ENCODE measurements at regions not wholly inside any gene's neighbourhood (a gene's known extent, or its start where the extent isn't known, plus 50 kb on each side); places are given as distances from the start of the nearest gene placed in this dataset.
"Not testable (repeated sequence)": the region's sequence is repeated elsewhere in the genome, so short reads cannot be mapped to it uniquely, and the experiment has no call there.

GRCh38 chr20:30500447-30500820, 757.0 kb upstream of the DEFB115 start:
- peak; percentile 44 for DNase-seq
- not testable (repeated sequence) for H3K27ac ChIP-seq; H3K36me3 ChIP-seq; H3K4me3 ChIP-seq (ENCODE audit: low read depth, low read length); H3K9me3 ChIP-seq (ENCODE audit: severe bottlenecking)
- TF ChIP-seq, protein P1, sequence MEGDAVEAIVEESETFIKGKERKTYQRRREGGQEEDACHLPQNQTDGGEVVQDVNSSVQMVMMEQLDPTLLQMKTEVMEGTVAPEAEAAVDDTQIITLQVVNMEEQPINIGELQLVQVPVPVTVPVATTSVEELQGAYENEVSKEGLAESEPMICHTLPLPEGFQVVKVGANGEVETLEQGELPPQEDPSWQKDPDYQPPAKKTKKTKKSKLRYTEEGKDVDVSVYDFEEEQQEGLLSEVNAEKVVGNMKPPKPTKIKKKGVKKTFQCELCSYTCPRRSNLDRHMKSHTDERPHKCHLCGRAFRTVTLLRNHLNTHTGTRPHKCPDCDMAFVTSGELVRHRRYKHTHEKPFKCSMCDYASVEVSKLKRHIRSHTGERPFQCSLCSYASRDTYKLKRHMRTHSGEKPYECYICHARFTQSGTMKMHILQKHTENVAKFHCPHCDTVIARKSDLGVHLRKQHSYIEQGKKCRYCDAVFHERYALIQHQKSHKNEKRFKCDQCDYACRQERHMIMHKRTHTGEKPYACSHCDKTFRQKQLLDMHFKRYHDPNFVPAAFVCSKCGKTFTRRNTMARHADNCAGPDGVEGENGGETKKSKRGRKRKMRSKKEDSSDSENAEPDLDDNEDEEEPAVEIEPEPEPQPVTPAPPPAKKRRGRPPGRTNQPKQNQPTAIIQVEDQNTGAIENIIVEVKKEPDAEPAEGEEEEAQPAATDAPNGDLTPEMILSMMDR (IDR thresholded peaks at IDR 0.05; ENCODE audit: low read depth, low read length): peak; percentile 37; the same call in 1 of the 2 replicates
- peaks cover 15% of the 10 kb centered on the region for H3K27me3 ChIP-seq (ENCODE audit: insufficient read depth, low read depth, severe bottlenecking)

GRCh38 chr20:30500829-30501440, 756.5 kb upstream of the DEFB115 start:
- no peak for DNase-seq
- no peak overlapping the region for H3K4me3 ChIP-seq (ENCODE audit: low read depth, low read length)

GRCh38 chr20:30502670-30503069, 754.8 kb upstream of the DEFB115 start:
- no peak for DNase-seq
- Histone ChIP-seq H3K4me3 (ENCODE audit: low read depth, low read length) (no peak overlapping the region), H3K36me3 (no peaks in the 10 kb centered on the region), H3K27ac (no peak overlapping the region), H3K27me3 (ENCODE audit: insufficient read depth, low read depth, severe bottlenecking) (peaks cover 17% of the 10 kb centered on the region), H3K9me3 (ENCODE audit: severe bottlenecking) (no peaks in the 10 kb centered on the region)
- TF ChIP-seq, protein P1 (IDR thresholded peaks at IDR 0.05; ENCODE audit: low read depth, low read length): no peak

More at GRCh38 chr20:30500829-30501440, 756.5 kb upstream of the DEFB115 start:
- Histone ChIP-seq H3K27ac (no peak overlapping the region), H3K36me3 (no peaks in the 10 kb centered on the region), H3K27me3 (ENCODE audit: insufficient read depth, low read depth, severe bottlenecking) (peaks cover 15% of the 10 kb centered on the region), H3K9me3 (ENCODE audit: severe bottlenecking) (no peaks in the 10 kb centered on the region)
- TF ChIP-seq, protein P1 (IDR thresholded peaks at IDR 0.05; ENCODE audit: low read depth, low read length): no peak

DNA sequence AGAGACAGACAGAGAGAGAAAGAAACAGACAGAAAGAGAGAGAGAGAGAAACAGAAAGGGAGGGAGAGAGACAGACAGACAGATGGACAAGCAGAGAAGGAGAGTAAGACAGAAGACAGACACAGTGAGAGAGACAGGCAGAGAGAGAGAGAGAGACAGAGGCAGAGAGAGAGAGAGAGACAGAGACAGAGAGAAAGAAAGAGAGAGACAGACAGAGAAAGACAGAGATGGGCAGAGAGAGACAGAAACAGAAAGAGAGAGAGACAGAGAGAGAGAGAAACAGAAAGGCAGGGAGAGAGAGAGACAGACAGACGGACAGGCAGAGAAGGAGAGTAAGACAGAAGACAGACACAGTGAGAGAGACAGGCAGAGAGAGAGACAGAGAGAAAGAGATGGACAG, 754.3 kb upstream of the DEFB115 start:
- H3K4me3 ChIP-seq (ENCODE audit: low read depth, low read length); H3K36me3 ChIP-seq; DNase-seq; H3K27ac ChIP-seq; H3K9me3 ChIP-seq (ENCODE audit: severe bottlenecking): not testable (repeated sequence)
- H3K27me3 ChIP-seq (ENCODE audit: insufficient read depth, low read depth, severe bottlenecking): peaks cover 18% of the 10 kb centered on the region

DNA sequence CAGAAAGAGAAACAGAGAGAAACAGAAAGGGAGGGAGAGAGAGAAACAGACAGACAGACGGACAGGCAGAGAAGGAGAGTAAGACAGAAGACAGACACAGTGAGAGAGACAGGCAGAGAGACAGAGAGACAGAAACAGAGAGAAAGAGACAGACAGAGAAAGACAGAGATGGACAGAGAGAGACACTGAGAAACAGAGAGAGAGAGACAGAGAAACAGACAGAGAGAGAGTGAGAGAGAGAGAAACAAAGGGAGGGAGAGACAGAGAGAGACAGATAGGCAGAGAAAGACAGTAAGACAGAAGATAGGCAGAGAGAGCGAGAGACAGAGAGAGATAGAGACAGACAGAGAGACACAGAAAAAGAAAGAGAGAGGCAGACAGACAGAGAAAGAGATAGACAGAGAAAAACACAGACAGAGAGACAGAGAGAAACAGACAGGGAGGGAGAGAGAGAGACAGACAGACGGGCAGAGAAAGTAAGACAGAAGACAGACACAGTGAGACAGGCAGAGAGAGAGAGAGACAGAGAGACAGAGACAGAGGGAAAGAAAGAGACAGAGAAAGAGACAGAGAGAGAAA, 753.4 kb upstream of the DEFB115 start:
- H3K4me3 ChIP-seq (ENCODE audit: low read depth, low read length): no peak overlapping the region
- H3K9me3 ChIP-seq (ENCODE audit: severe bottlenecking): no peaks in the 10 kb centered on the region
- DNase-seq: no peak

DNA sequence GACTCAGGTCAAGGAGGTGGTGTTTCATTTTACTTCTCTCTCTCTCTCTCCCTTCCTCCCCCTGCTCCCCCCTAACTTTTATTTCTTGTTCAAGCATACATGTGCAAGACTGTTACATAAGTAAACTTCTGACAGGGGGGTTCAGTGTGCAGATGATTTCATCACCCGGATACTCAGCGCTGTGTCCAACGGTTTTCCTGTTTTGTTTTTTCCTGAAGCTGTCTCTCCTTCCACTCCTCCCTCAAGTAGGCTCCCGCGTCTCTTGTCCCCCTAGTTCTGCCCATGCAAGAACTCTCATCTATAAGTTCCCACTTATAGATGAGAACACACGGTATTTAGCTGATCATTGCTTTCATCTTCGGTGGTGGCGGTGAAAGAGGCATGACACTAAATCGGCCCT, 751.9 kb upstream of the DEFB115 start:
- TF ChIP-seq, protein P1 (IDR thresholded peaks at IDR 0.05; ENCODE audit: low read depth, low read length): no peak
- DNase-seq: no peak
- Histone ChIP-seq H3K4me3 (ENCODE audit: low read depth, low read length) (no peak overlapping the region), H3K9me3 (ENCODE audit: severe bottlenecking) (no peaks in the 10 kb centered on the region), H3K36me3 (no peaks in the 10 kb centered on the region), H3K27me3 (ENCODE audit: insufficient read depth, low read depth, severe bottlenecking) (peaks cover 12% of the 10 kb centered on the region), H3K27ac (no peak overlapping the region)

More for the DNA sequence above, 753.4 kb upstream of the DEFB115 start:
- Histone ChIP-seq H3K27ac (no peak overlapping the region), H3K36me3 (no peaks in the 10 kb centered on the region), H3K27me3 (ENCODE audit: insufficient read depth, low read depth, severe bottlenecking) (peaks cover 18% of the 10 kb centered on the region)
- TF ChIP-seq, protein P1 (IDR thresholded peaks at IDR 0.05; ENCODE audit: low read depth, low read length): no peak

All from WERI-Rb-1 (cell line).